NCI-H2081 treated with DMSO at 0.1 percent for 48 hours (cell line): ENCODE measurements at regions not wholly inside any gene's neighbourhood (a gene's known extent, or its start where the extent isn't known, plus 50 kb on each side); places are given as distances from the start of the nearest gene placed in this dataset.

Experiments used
- DNase-seq: peaks from one replicate; lab custom pipeline; 2025; lab: John Stamatoyannopoulos, UW

- no peak for DNase-seq
These were observed 771.8 kb upstream of the FANCL start for GRCh38 chr2:59012971-59013370.

DNA sequence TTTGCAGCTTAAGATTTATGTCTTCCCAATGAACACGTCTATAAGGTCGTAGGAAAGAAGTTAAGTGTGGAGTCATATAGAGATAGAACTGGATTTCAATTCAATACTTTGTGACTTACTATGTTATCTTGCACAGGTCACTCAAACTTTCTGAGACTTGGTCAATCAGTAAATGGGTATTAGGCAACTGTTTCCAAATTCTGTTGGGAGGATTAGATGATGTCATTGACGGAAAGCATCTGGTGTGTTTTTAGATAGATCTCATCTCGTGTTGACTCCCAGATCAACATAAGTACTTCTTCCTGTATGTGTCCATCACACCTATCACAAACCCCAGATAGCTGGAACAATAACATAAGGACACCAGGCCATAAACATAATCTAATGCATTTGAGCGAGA is 771.1 kb upstream of the FANCL start:
- DNase-seq, result no peak

DNA sequence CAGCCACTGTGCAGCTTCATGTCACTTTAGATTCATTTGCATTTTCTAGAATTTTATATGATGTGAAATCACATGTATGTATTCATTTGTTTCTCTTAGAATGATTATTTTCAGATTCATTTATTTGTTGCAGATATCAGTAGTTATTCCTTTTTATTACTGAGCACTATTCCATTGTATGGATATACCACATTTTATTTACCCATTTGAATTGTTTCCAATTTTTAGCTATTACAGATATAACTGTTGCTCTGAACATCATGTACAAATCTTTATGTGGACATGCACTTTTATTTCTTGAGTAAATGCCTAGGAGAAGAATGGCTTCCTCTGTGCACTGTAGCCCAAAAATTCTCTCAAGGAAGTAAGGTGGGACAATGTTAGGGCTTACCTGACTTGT is 767.8 kb upstream of the FANCL start:
- no peak for DNase-seq

DNA sequence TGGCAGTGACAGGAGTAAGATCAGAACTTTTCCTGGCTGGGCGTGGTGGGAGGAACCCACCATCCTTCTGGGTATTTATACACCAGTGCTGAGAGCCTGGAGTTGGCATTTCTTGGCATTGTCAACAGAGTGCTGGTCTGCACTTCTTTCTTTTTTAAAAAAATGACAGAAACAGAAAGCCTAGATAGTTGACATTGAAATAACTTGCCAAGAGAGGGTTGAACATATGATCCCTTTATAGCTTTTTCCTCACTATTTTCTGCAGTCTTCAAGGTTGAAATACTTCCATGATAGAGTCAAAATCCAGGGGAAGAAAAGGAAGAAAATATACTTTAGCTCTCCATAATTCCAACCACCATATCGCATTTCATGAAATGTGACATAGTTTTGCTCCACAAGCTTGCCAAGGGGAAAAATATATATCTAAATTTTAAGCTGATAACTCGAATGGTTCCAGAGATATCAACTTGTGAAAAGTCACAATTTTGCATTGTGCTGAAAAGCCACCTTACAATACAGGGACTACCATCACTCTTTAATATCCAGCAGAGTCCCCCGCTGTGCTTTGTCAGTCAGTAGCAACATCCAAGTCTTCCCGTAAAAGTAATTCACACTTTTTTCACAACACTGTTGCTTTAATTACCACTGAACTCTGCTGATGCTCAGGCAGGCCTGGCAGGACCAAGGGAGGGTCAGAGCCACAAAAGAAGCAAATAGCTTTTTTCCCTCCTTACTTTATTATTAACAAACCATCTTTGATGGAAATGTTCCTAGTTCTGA is 764.9 kb upstream of the FANCL start:
- DNase-seq, result no peak

DNA sequence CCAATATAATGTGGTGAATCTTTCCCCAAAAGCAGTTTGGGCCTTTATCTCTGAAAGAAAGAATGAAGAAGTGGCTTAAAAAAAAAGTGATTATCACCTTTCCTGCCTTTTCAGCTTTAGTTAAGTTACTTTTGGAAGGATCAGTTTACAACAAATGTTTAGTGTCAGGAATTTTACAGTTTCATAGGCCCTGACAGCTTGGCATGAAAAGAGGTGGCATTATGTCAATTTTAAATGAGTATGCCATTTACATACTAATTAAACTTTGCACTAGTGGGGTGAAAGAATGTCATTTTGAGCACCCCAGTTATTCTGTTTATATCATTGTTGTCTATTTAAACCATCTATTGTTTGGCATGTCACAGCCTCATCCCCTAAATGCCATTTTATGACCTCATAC is 763.5 kb upstream of the FANCL start:
- no peak for DNase-seq

GRCh38 chr2:59000796-59001195 is 759.7 kb upstream of the FANCL start:
- no peak for DNase-seq

DNA sequence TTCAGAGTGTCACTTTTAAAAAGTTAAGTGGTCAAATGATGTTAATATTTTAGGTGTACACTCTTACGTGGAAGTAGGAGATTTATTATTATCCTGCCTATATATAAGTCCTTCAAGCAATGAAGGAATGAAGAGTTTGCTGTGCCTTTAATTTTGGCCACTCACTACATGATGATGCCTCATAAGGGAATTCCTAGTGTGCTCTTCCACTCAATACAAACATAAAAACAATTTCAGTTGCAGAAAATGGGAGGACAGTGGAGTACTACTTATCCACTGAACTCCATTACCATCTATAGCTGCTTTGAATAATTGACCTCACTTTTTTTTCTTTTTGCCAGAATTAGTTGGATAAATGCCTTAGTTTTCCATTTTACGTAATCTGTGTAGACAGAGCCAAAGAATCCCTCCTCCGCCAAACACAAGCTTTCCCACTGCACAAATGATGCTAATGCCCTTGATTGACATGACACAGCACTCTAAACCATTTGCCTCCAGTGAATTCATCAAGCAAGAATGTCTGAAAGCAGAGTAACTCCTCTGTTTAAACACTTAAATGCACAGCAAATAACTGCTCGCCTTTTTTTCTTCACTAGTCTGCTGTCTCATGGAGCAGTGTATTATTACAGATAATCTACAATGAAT is 751.1 kb upstream of the FANCL start:
- DNase-seq, result no peak

- DNase-seq, result no peak
These were observed 750.2 kb upstream of the FANCL start for GRCh38 chr2:58991357-58991756.

DNA sequence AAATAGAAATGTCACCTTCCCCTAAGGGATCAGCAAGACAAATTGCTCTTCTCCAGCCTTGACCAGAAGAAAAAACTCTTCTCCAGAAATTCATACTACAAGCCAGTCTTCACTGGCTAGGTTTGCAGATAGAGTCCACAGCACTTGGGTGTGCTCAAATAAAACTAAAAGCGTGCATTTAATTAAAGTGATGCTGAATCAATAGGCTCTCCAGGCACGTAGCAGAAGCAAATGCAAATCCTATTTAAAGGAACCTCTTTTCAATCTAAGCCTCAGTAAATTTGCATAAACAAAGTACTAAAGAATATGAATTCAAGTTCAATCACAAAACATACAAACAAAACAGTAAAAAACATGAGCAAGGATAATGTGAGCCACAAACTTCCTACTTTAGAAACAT is 744.4 kb upstream of the FANCL start:
- DNase-seq, result no peak

GRCh38 chr2:58984731-58985130 is 743.6 kb upstream of the FANCL start:
- no peak for DNase-seq

GRCh38 chr2:58983111-58983510 is 742.0 kb upstream of the FANCL start:
- no peak for DNase-seq

DNA sequence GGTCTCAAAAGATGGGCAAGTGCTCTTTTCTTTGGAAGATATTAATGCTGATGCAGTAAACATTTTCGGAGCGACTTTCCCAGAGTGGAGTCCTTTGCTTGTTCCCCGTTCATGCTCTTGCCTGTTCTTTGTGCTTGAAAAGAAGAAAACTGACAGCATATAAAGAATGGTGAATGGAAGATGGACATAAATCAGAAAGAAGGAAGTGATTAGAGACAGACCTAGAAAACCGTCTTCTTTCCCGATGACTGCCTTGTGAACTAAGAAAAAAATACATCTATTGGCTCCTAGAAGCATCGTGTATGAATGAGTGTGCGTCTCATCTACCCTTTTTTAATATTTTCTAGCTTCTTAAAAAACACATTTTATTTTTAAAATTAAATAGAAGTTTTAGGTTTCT is 740.1 kb upstream of the FANCL start:
- DNase-seq, result no peak

DNA sequence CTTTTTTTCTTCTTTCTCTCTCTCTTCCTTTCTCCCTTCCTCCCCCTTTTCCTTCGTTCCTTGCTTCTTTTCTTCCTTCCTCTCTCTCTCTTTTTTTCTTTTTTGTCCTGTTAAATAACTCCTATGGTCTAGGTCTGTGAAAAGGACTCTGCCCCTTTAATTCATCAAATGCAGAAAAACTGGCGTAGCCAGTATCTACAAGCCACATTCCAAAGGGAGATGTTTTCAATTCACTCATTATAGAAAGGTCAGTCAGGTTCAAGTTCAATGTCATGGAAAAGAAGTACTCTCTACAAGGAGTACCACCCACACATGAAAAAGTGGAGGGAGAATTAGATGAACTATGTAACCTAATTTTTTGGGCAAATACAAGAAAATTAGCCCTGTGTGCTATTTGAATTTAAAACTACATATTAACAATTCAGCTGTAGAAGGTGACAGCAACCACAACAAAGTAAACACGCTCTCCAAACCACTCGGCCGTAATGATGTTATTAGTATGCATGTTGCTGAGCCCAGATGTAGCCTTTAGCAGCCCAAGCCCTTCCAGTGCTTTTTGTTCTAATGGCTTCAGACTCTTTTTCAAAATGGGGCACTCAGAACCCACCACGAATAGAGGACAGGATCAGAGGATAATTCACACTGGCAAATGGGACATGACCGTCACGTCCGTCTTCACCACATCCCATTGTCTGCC is 735.4 kb upstream of the FANCL start:
- DNase-seq, result no peak

DNA sequence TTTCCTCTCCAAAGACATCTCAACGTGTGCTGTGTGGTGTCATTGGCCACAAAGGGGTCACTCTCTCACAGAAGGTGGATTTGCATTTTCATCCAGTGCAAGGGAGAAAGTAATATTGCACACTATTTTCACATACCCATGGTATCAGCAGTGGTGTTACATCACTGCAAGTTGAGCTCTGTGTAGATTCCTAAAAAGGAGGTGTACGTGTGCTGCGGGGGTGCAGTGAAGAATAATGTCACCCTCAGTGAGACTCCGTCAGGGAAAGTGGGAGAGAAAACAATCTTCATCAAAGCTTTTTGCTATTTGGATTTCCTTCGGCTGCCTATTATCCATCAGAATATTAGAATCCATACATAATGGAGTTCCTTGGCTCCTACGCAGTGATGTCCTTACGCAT is 733.8 kb upstream of the FANCL start:
- DNase-seq, result no peak

GRCh38 chr2:58974426-58974825 is 733.3 kb upstream of the FANCL start:
- no peak for DNase-seq

DNA sequence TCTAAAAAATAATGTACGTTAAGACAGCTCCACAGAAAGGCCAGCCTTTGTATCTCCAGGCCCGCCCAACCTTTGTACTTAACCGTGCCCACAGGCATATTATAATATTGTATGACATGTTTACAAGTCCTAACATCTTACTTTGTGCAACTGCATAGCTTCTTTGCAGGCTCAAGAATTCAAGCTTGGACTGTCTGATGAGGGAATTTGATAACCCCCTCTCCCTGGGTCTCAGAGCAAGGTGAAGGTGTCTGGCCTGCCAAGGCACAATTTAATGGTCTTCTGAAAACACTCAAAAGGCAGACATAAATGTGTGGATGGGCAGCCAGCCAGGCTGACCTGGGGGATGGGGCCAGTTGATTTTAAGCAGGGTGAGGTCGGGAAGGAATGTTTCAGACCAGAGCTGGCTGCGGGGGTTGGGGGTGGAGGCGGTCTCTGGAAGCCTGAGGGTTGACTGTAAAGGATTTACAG is 732.7 kb upstream of the FANCL start:
- no peak for DNase-seq

DNA sequence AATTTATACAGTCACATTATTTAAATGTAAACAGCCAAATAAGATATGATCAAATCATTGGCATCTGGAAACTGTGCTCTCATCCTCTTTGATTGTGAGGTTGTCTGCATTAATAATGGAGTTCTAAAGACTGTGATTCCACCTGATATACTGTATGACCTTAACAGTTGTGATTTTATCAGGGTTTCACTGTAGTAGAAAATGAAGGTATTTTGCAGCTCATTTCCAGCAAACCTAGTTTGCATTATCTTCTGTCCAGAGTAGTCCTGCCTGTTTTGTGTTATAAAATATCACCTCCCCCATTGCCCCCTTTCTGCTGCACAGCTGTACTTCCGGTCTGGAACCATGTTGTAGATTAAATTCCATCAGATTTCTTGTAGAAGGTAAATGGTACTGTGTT is 731.6 kb upstream of the FANCL start:
- no peak for DNase-seq

- DNase-seq, result no peak
These were observed 730.6 kb upstream of the FANCL start for GRCh38 chr2:58971511-58972360.

DNA sequence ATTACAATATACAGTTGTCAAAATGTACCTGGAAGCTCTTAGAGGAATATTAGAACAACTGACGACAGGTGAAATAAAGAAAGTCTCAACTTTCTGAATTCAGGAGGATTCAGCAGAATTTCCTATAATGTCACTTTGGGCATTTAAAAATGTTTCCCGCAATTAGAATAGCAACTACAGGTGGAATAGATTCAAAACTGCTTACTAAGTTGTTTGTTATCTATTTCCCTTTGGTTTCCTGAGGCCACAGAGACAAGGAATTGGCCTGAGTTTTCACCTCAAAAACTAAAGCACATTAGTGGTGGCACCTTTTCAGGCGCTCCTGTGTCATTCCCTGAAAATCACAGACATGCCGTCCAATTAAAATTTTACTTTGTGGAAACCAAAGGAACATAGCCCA is 729.2 kb upstream of the FANCL start:
- DNase-seq, result no peak

- no peak for DNase-seq
These were observed 727.8 kb upstream of the FANCL start for GRCh38 chr2:58968885-58969284.

DNA sequence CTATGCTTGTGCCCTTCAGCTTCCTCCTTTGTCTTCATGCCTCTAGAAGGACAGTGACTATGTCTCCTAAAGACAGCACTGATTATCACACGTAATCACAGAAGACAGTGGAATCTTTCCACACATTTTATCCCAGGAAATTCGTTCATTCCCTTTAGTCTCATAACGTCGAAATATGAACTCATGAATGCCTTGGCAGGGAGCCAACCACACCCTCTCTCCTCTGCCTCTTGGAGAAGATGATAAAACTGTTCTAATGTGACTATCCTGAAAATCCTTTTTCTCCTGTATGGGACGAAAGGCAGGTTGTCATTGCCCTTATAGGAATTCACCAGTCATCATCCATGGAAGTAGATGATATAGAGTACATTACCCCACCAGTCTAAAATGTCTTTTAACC is 726.6 kb upstream of the FANCL start:
- no peak for DNase-seq

DNA sequence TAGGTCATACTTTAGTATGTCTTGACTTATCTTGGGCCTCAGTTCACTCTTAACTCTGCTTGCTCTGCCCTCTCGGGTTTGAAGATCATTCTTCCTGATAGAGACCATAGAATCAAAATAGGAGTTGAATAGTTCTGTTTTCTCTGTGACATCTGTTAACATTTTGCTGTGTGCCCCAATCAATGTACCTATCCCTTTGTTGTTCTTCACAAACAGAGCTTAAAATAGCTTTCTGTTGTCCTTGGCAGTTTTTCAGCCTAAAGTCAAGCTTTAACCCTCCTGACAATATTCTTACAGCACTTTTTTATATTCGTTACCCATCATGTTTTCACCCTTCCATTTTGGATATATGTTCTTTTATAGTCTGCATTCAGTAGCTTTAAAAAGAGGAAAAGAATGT is 724.5 kb upstream of the FANCL start:
- DNase-seq, result no peak
